Prostate gland (tissue), 2 donors: ENCODE measurements at regions not wholly inside any gene's neighbourhood (a gene's known extent, or its start where the extent isn't known, plus 50 kb on each side); places are given as distances from the start of the nearest gene placed in this dataset.

Experiments
- DNase-seq: peaks from one replicate; pipeline ENCODE4 v3.0.0-alpha.2; 2019; ENCODE audit warnings: low spot score
- H3K27ac ChIP-seq, 2 donors: fragments of 200-600 bp; sonication (generic); 2 replicates each; pipeline ENCODE4 v1.5.1; 2017 to 2019
- H3K27me3 ChIP-seq: fragments of 200-600 bp; sonication (generic); replicated peaks from 2 replicates; pipeline ENCODE4 v1.5.1; 2019; ENCODE audit not compliant: insufficient read depth
- H3K36me3 ChIP-seq, 2 donors: fragments of 200-600 bp; sonication (generic); 1 replicate in 1 of 2; 2 replicates in 1 of 2; pipeline versions ENCODE4 v1.5.1 to v1.8.1; 2017 to 2019
- H3K4me1 ChIP-seq: fragments of 200-600 bp; sonication (generic); replicated peaks from 2 replicates; pipeline ENCODE4 v1.5.1; 2019
- H3K4me3 ChIP-seq, 2 donors: fragments of 200-600 bp; sonication (generic); 2 replicates each; pipeline ENCODE4 v1.5.1; 2017 to 2019
- H3K9me3 ChIP-seq: fragments of 200-600 bp; sonication (generic); 2 replicates; pipeline ENCODE4 v1.5.1; 2017
- CTCF ChIP-seq, 4 experiments: fragments of 200-600 bp in 2 of 4; fragments of 450-650 bp in 2 of 4; sonication (generic) in 2 of 4; IDR thresholded peaks; 1 replicate in 3 of 4; 2 replicates in 1 of 4; pipeline ENCODE4 v1.5.1; 2016 to 2019; ENCODE audit warnings: antibody characterized with exemption in 4 of 4, mild to moderate bottlenecking in 2 of 4, moderate library complexity in 2 of 4
- POLR2A ChIP-seq: fragments of 450-650 bp; IDR thresholded peaks from one replicate; pipeline ENCODE4 v1.6.1; 2016; ENCODE audit warnings: antibody characterized with exemption, mild to moderate bottlenecking
- POLR2AphosphoS5 ChIP-seq: sonication (generic); formaldehyde crosslinking; IDR thresholded peaks from one replicate; pipeline ENCODE4 v1.6.1; 2017; ENCODE audit warnings: antibody characterized with exemption
- WGBS: methylation state at CpG from one replicate; pipeline ENCODE4 v1.1.5; 2018; 5-methylcytosine and 5-hydroxymethylcytosine counted together
- intact Hi-C: fragments of 100-400 bp; cut with DNase I; formaldehyde crosslinking; loops from one replicate; pipeline ENCODE4 v1.14.2; 2022

- Histone ChIP-seq H3K27ac (no peak overlapping the region), H3K36me3 (no peaks in the 10 kb centered on the region)
These were observed 329.1 kb downstream of the LRRIQ3 start for GRCh38 chr1:73868810-73869336.

GRCh38 chr1:73862355-73862754 lies 335.6 kb downstream of the LRRIQ3 start:
- H3K27me3 ChIP-seq = no peaks in the 10 kb centered on the region
- H3K4me3 ChIP-seq = no peak overlapping the region
- H3K36me3 ChIP-seq = no peaks in the 10 kb centered on the region
- no peaks in the 10 kb centered on the region for H3K4me1 ChIP-seq
- no peak overlapping the region for H3K27ac ChIP-seq
- TF ChIP-seq POLR2A (no peak), CTCF (IDR thresholded peaks at IDR 0.05) (no peak), POLR2AphosphoS5 (no peak)
- H3K9me3 ChIP-seq = no peaks in the 10 kb centered on the region
- WGBS = 60% methylated on average over 1 of the region's 1 CpG
- intact Hi-C loops = no loop called here
- DNase-seq = no peak

More at GRCh38 chr1:73868810-73869336, 329.1 kb downstream of the LRRIQ3 start:
- Histone ChIP-seq H3K4me3 (no peak overlapping the region), H3K27me3 (no peaks in the 10 kb centered on the region), H3K9me3 (no peaks in the 10 kb centered on the region), H3K4me1 (no peaks in the 10 kb centered on the region)
- intact Hi-C loops = no loop called here
- TF ChIP-seq CTCF (IDR thresholded peaks at IDR 0.05) (no peak), POLR2A (no peak), POLR2AphosphoS5 (no peak)
- WGBS = 78% methylated on average over 2 of the region's 2 CpGs
- DNase-seq = no peak

GRCh38 chr1:73860421-73860950 lies 337.5 kb downstream of the LRRIQ3 start:
- intact Hi-C loops = no loop called here

GRCh38 chr1:73859227-73859626 lies 338.7 kb downstream of the LRRIQ3 start:
- intact Hi-C loops = no loop called here
- no peaks in the 10 kb centered on the region for H3K27me3 ChIP-seq
- WGBS = 80% methylated on average over 1 of the region's 1 CpG
- no peak overlapping the region for H3K4me3 ChIP-seq
- H3K27ac ChIP-seq = no peak overlapping the region
- TF ChIP-seq POLR2A (no peak), POLR2AphosphoS5 (no peak), CTCF (IDR thresholded peaks at IDR 0.05) (no peak)
- H3K9me3 ChIP-seq = no peaks in the 10 kb centered on the region
- DNase-seq = no peak
- no peaks in the 10 kb centered on the region for H3K36me3 ChIP-seq
- H3K4me1 ChIP-seq = no peaks in the 10 kb centered on the region

More at GRCh38 chr1:73860421-73860950, 337.5 kb downstream of the LRRIQ3 start:
- H3K4me3 ChIP-seq = no peak overlapping the region
- DNase-seq = no peak
- H3K4me1 ChIP-seq = no peaks in the 10 kb centered on the region
- WGBS = 42% methylated on average over 2 of the region's 2 CpGs
- no peak overlapping the region for H3K27ac ChIP-seq
- TF ChIP-seq POLR2AphosphoS5 (no peak), CTCF (IDR thresholded peaks at IDR 0.05) (no peak), POLR2A (no peak)
- H3K36me3 ChIP-seq = no peaks in the 10 kb centered on the region
- no peaks in the 10 kb centered on the region for H3K9me3 ChIP-seq
- H3K27me3 ChIP-seq = no peaks in the 10 kb centered on the region

GRCh38 chr1:73854527-73854926 lies 343.4 kb downstream of the LRRIQ3 start:
- no peaks in the 10 kb centered on the region for H3K27me3 ChIP-seq
- no peak overlapping the region for H3K27ac ChIP-seq
- H3K4me3 ChIP-seq = no peak overlapping the region
- H3K36me3 ChIP-seq = no peaks in the 10 kb centered on the region
- TF ChIP-seq CTCF (IDR thresholded peaks at IDR 0.05) = no peak
- TF ChIP-seq POLR2AphosphoS5 = no peak
- TF ChIP-seq POLR2A = no peak
- no peaks in the 10 kb centered on the region for H3K9me3 ChIP-seq
- intact Hi-C loops = no loop called here
- H3K4me1 ChIP-seq = no peaks in the 10 kb centered on the region
- 84% methylated on average over 2 of the region's 2 CpGs for WGBS
- no peak for DNase-seq
